CD14-positive monocyte (primary cell): ENCODE measurements at regions not wholly inside any gene's neighbourhood (a gene's known extent, or its start where the extent isn't known, plus 50 kb on each side); places are given as distances from the start of the nearest gene placed in this dataset.

Source experiments
- DNase-seq, 3 donors: peaks; one replicate each; pipeline ENCODE4 v3.0.0-alpha.2; 2011 to 2022
- H2AFZ ChIP-seq: 2 replicates; pipeline ENCODE4 v1.6.0; 2012; ENCODE audit warnings: mild to moderate bottlenecking, low read depth, low read length, inconsistent platforms; ENCODE audit not compliant: insufficient read depth, poor library complexity, severe bottlenecking
- H3K27ac ChIP-seq, 2 donors: 1 replicate in 1 of 2; 2 replicates in 1 of 2; pipeline ENCODE4 v1.5.1; 2012 to 2013; ENCODE audit warnings: low read length in 2 of 2, control low read depth in 1 of 2, inconsistent platforms in 1 of 2, low read depth in 1 of 2, mild to moderate bottlenecking in 1 of 2
- H3K27me3 ChIP-seq, 2 donors: one replicate each; pipeline versions ENCODE4 v1.6.0 to v1.6.1; 2011 to 2013; ENCODE audit warnings: low read length in 2 of 2; ENCODE audit not compliant: control insufficient read depth in 2 of 2, insufficient read depth in 2 of 2
- H3K36me3 ChIP-seq, 2 donors: replicated peaks in 1 of 2; 1 replicate in 1 of 2; 2 replicates in 1 of 2; pipeline versions ENCODE4 v1.5.1 to v1.6.1; 2012 to 2013; ENCODE audit warnings: low read length in 2 of 2, control low read depth in 1 of 2, inconsistent platforms in 1 of 2, mild to moderate bottlenecking in 1 of 2; ENCODE audit not compliant: insufficient read depth in 2 of 2, control insufficient read depth in 1 of 2
- H3K4me1 ChIP-seq, 2 donors: 1 replicate in 1 of 2; 2 replicates in 1 of 2; pipeline versions ENCODE4 v1.5.1 to v1.6.1; 2012 to 2013; ENCODE audit warnings: low read length in 2 of 2, control low read depth in 1 of 2, inconsistent platforms in 1 of 2, mild to moderate bottlenecking in 1 of 2, moderate library complexity in 1 of 2; ENCODE audit not compliant: insufficient read depth in 2 of 2, control insufficient read depth in 1 of 2
- H3K4me2 ChIP-seq: replicated peaks from 2 replicates; pipeline ENCODE3; 2012; ENCODE audit warnings: low read length, moderate library complexity, mild to moderate bottlenecking; ENCODE audit not compliant: poor library complexity, severe bottlenecking; ENCODE audit errors: extremely low read depth
- H3K4me3 ChIP-seq, 3 experiments: fragments of 200-600 bp in 1 of 3; sonication (generic) in 1 of 3; replicated peaks in 1 of 3; 1 replicate in 2 of 3; 2 replicates in 1 of 3; pipeline ENCODE4 v1.5.1; 2011 to 2013; ENCODE audit warnings: low read length in 3 of 3, mild to moderate bottlenecking in 3 of 3, control low read depth in 2 of 3, low read depth in 2 of 3, inconsistent platforms in 1 of 3, moderate library complexity in 1 of 3
- H3K79me2 ChIP-seq: 2 replicates; pipeline ENCODE4 v1.6.0; 2012; ENCODE audit warnings: mild to moderate bottlenecking, control low read depth, inconsistent platforms, low read length, moderate library complexity; ENCODE audit not compliant: insufficient read depth
- H3K9ac ChIP-seq: 2 replicates; pipeline ENCODE4 v1.6.0; 2017; ENCODE audit warnings: low read length, mild to moderate bottlenecking; ENCODE audit not compliant: insufficient read depth, poor library complexity, severe bottlenecking
- H3K9me3 ChIP-seq, 2 donors: replicated peaks in 1 of 2; 1 replicate in 1 of 2; 2 replicates in 1 of 2; pipeline versions ENCODE4 v1.5.1 to v1.6.1; 2012 to 2013; ENCODE audit warnings: low read length in 2 of 2, control low read depth in 1 of 2; ENCODE audit not compliant: control insufficient read depth in 1 of 2, insufficient read depth in 1 of 2
- H4K20me1 ChIP-seq: 2 replicates; pipeline ENCODE4 v1.6.0; 2012; ENCODE audit warnings: mild to moderate bottlenecking, low read length, control low read depth, moderate library complexity; ENCODE audit not compliant: insufficient read depth
- H3K27ac Mint-ChIP-seq, 7 donors: one replicate each; pipeline ENCODE4 v1.8.0; 2020; ENCODE audit warnings: mild to moderate bottlenecking in 7 of 7, mixed read lengths in 7 of 7, moderate library complexity in 6 of 7, inconsistent platforms in 2 of 7
- H3K27me3 Mint-ChIP-seq, 3 donors: one replicate each; pipeline ENCODE4 v1.8.0; 2021 to 2022; ENCODE audit warnings: low read depth in 3 of 3, mild to moderate bottlenecking in 3 of 3, mixed read lengths in 3 of 3, moderate library complexity in 3 of 3, inconsistent platforms in 1 of 3
- H3K36me3 Mint-ChIP-seq, 2 donors: one replicate each; pipeline ENCODE4 v1.8.0; 2020; ENCODE audit warnings: mixed read lengths in 2 of 2, inconsistent platforms in 1 of 2, mild to moderate bottlenecking in 1 of 2
- H3K4me1 Mint-ChIP-seq: one replicate; pipeline ENCODE4 v1.8.0; 2020; ENCODE audit warnings: mild to moderate bottlenecking, mixed read lengths
- H3K4me3 Mint-ChIP-seq, 2 donors: one replicate each; pipeline ENCODE4 v1.8.0; 2020; ENCODE audit warnings: mild to moderate bottlenecking in 2 of 2, mixed read lengths in 2 of 2, moderate library complexity in 1 of 2
- H3K9me3 Mint-ChIP-seq, 7 donors: one replicate each; pipeline ENCODE4 v1.8.0; 2020 to 2022; ENCODE audit warnings: mixed read lengths in 7 of 7, mild to moderate bottlenecking in 6 of 7, moderate library complexity in 6 of 7, inconsistent platforms in 2 of 7
- CTCF ChIP-seq: fragments of 200-600 bp; IDR thresholded peaks from one replicate; pipeline ENCODE4 v1.8.0; 2022; ENCODE audit warnings: antibody characterized with exemption, mild to moderate bottlenecking
- WGBS: methylation state at CpG from one replicate; pipeline ENCODE4 v1.1.5; 2013; ENCODE audit warnings: missing lambda C conversion rate; ENCODE audit not compliant: insufficient coverage; 5-methylcytosine and 5-hydroxymethylcytosine counted together
- intact Hi-C, 2 donors: fragments of 100-400 bp; cut with micrococcal nuclease; formaldehyde crosslinking; loops; one replicate each; pipeline versions ENCODE4 v1.15.0 to v1.15.1; 2023

- no CpG with 5 or more reads among the region's 4 CpGs for WGBS
- intact Hi-C loops, result no loop called here
- no peaks in the 10 kb centered on the region for H4K20me1 ChIP-seq
- no peaks in the 10 kb centered on the region for H3K27me3 ChIP-seq
- Mint-ChIP-seq H3K27ac (no peak overlapping the region), H3K4me1 (no peaks in the 10 kb centered on the region), H3K27me3 (no peaks in the 10 kb centered on the region), H3K36me3 (no peaks in the 10 kb centered on the region), H3K9me3 (peaks cover 0 to 4% (median 3%) of the 10 kb centered on the region in 7 donors), H3K4me3 (no peak overlapping the region)
- no peak overlapping the region for H3K9ac ChIP-seq
- no peak overlapping the region for H3K27ac ChIP-seq
- H3K4me1 ChIP-seq, result no peaks in the 10 kb centered on the region
- DNase-seq, result no peak
- H2AFZ ChIP-seq, result no peak overlapping the region
- no peaks in the 10 kb centered on the region for H3K36me3 ChIP-seq
- H3K4me2 ChIP-seq, result no peak overlapping the region
- TF ChIP-seq CTCF, result no peak
- H3K9me3 ChIP-seq, result no peaks in the 10 kb centered on the region
- H3K4me3 ChIP-seq, result no peak overlapping the region
- no peaks in the 10 kb centered on the region for H3K79me2 ChIP-seq
Observed at GRCh38 chr11:129508163-129508562, 132.5 kb downstream of the BARX2 start.

- intact Hi-C loops, result no loop called here
- Histone ChIP-seq H3K4me2 (no peak overlapping the region), H3K79me2 (no peaks in the 10 kb centered on the region), H3K27ac (no peak overlapping the region), H3K27me3 (no peaks in the 10 kb centered on the region), H3K4me3 (no peak overlapping the region), H3K9me3 (peaks cover 9 to 11% of the 10 kb centered on the region in 2 donors), H3K36me3 (no peaks in the 10 kb centered on the region), H3K4me1 (no peaks in the 10 kb centered on the region), H2AFZ (no peak overlapping the region), H3K9ac (no peak overlapping the region), H4K20me1 (no peaks in the 10 kb centered on the region)
- TF ChIP-seq CTCF, result no peak
- DNase-seq, result no peak
- Mint-ChIP-seq H3K4me3 (no peak overlapping the region), H3K4me1 (no peaks in the 10 kb centered on the region), H3K27ac (no peak overlapping the region), H3K27me3 (peaks cover 0 to 3% (median 0%) of the 10 kb centered on the region in 3 donors), H3K9me3 (peaks cover 0 to 6% (median 5%) of the 10 kb centered on the region in 7 donors), H3K36me3 (no peaks in the 10 kb centered on the region)
- WGBS, result 87% methylated on average over 2 of the region's 2 CpGs
Observed at GRCh38 chr11:129528296-129528695, 152.6 kb downstream of the BARX2 start.
